Mucosa of stomach (tissue), 1 donor: ENCODE measurements at regions not wholly inside any gene's neighbourhood (a gene's known extent, or its start where the extent isn't known, plus 50 kb on each side); places are given as distances from the start of the nearest gene placed in this dataset.

Experiments
- H3K27me3 ChIP-seq: one replicate; pipeline ENCODE4 v1.7.0; 2013; ENCODE audit warnings: mild to moderate bottlenecking, low read length; ENCODE audit not compliant: control insufficient read depth, insufficient read depth
- H3K36me3 ChIP-seq: one replicate; pipeline ENCODE4 v1.7.0; 2013; ENCODE audit warnings: low read length; ENCODE audit not compliant: control insufficient read depth, insufficient read depth
- H3K4me1 ChIP-seq: one replicate; pipeline ENCODE4 v1.7.0; 2013; ENCODE audit warnings: mild to moderate bottlenecking, low read length; ENCODE audit not compliant: control insufficient read depth, insufficient read depth
- H3K4me3 ChIP-seq: one replicate; pipeline ENCODE4 v1.7.0; 2013; ENCODE audit warnings: low read length
- H3K9ac ChIP-seq: one replicate; pipeline ENCODE4 v1.7.0; 2013; ENCODE audit warnings: mild to moderate bottlenecking, low read length, moderate library complexity
- H3K9me3 ChIP-seq: one replicate; pipeline ENCODE4 v1.7.0; 2013; ENCODE audit warnings: mild to moderate bottlenecking, low read length, moderate library complexity; ENCODE audit not compliant: control insufficient read depth
- donor health status: Pancreatic carcinoma.

- Histone ChIP-seq H3K27me3 (no peaks in the 10 kb centered on the region), H3K9ac (no peak overlapping the region), H3K36me3 (no peaks in the 10 kb centered on the region), H3K9me3 (no peaks in the 10 kb centered on the region), H3K4me1 (no peaks in the 10 kb centered on the region), H3K4me3 (no peak overlapping the region)
These were observed 228.7 kb upstream of the ASIC2 start for GRCh38 chr17:33521784-33522183.

GRCh38 chr17:33522623-33523022, 229.5 kb upstream of the ASIC2 start:
- no peaks in the 10 kb centered on the region for H3K4me1 ChIP-seq
- no peaks in the 10 kb centered on the region for H3K9me3 ChIP-seq
- no peak overlapping the region for H3K9ac ChIP-seq
- no peak overlapping the region for H3K4me3 ChIP-seq
- H3K36me3 ChIP-seq: no peaks in the 10 kb centered on the region
- H3K27me3 ChIP-seq: no peaks in the 10 kb centered on the region

- Histone ChIP-seq H3K4me1 (no peaks in the 10 kb centered on the region), H3K27me3 (no peaks in the 10 kb centered on the region), H3K36me3 (no peaks in the 10 kb centered on the region), H3K4me3 (no peak overlapping the region), H3K9ac (no peak overlapping the region), H3K9me3 (no peaks in the 10 kb centered on the region)
These were observed 230.5 kb upstream of the ASIC2 start for GRCh38 chr17:33523577-33523981.

GRCh38 chr17:33525186-33525585, 232.1 kb upstream of the ASIC2 start:
- H3K4me3 ChIP-seq: no peak overlapping the region
- H3K27me3 ChIP-seq: no peaks in the 10 kb centered on the region
- no peaks in the 10 kb centered on the region for H3K9me3 ChIP-seq
- no peak overlapping the region for H3K9ac ChIP-seq
- H3K4me1 ChIP-seq: no peaks in the 10 kb centered on the region
- H3K36me3 ChIP-seq: no peaks in the 10 kb centered on the region

- H3K27me3 ChIP-seq: no peaks in the 10 kb centered on the region
- no peaks in the 10 kb centered on the region for H3K36me3 ChIP-seq
- H3K4me1 ChIP-seq: no peaks in the 10 kb centered on the region
- H3K9ac ChIP-seq: no peak overlapping the region
- no peak overlapping the region for H3K4me3 ChIP-seq
- no peaks in the 10 kb centered on the region for H3K9me3 ChIP-seq
These were observed 233.6 kb upstream of the ASIC2 start for GRCh38 chr17:33526717-33527116.

- no peaks in the 10 kb centered on the region for H3K36me3 ChIP-seq
- no peaks in the 10 kb centered on the region for H3K4me1 ChIP-seq
- no peaks in the 10 kb centered on the region for H3K27me3 ChIP-seq
- no peaks in the 10 kb centered on the region for H3K9me3 ChIP-seq
- H3K4me3 ChIP-seq: no peak overlapping the region
- H3K9ac ChIP-seq: no peak overlapping the region
These were observed 234.2 kb upstream of the ASIC2 start for GRCh38 chr17:33527290-33527689.

- H3K9me3 ChIP-seq: no peaks in the 10 kb centered on the region
- H3K4me3 ChIP-seq: no peak overlapping the region
- no peaks in the 10 kb centered on the region for H3K27me3 ChIP-seq
- no peaks in the 10 kb centered on the region for H3K36me3 ChIP-seq
- H3K4me1 ChIP-seq: no peaks in the 10 kb centered on the region
- no peak overlapping the region for H3K9ac ChIP-seq
These were observed 235.8 kb upstream of the ASIC2 start for GRCh38 chr17:33528846-33529245.

GRCh38 chr17:33529816-33530215, 236.7 kb upstream of the ASIC2 start:
- Histone ChIP-seq H3K4me1 (no peaks in the 10 kb centered on the region), H3K27me3 (no peaks in the 10 kb centered on the region)

GRCh38 chr17:33531311-33531710, 238.2 kb upstream of the ASIC2 start:
- Histone ChIP-seq H3K27me3 (no peaks in the 10 kb centered on the region), H3K9me3 (no peaks in the 10 kb centered on the region), H3K36me3 (no peaks in the 10 kb centered on the region), H3K4me1 (no peaks in the 10 kb centered on the region), H3K4me3 (no peak overlapping the region), H3K9ac (no peak overlapping the region)

More at GRCh38 chr17:33529816-33530215, 236.7 kb upstream of the ASIC2 start:
- Histone ChIP-seq H3K9ac (no peak overlapping the region), H3K9me3 (no peaks in the 10 kb centered on the region), H3K4me3 (no peak overlapping the region), H3K36me3 (no peaks in the 10 kb centered on the region)

- no peak overlapping the region for H3K4me3 ChIP-seq
These were observed 241.0 kb upstream of the ASIC2 start for GRCh38 chr17:33534087-33534486.

GRCh38 chr17:33545124-33545523, 252.0 kb upstream of the ASIC2 start:
- Histone ChIP-seq H3K4me3 (no peak overlapping the region), H3K27me3 (no peaks in the 10 kb centered on the region), H3K4me1 (no peaks in the 10 kb centered on the region)

More at GRCh38 chr17:33534087-33534486, 241.0 kb upstream of the ASIC2 start:
- no peaks in the 10 kb centered on the region for H3K36me3 ChIP-seq
- H3K27me3 ChIP-seq: no peaks in the 10 kb centered on the region
- no peaks in the 10 kb centered on the region for H3K9me3 ChIP-seq
- no peaks in the 10 kb centered on the region for H3K4me1 ChIP-seq
- no peak overlapping the region for H3K9ac ChIP-seq

GRCh38 chr17:33550261-33550660, 257.2 kb upstream of the ASIC2 start:
- Histone ChIP-seq H3K4me1 (no peaks in the 10 kb centered on the region), H3K9ac (no peak overlapping the region), H3K9me3 (no peaks in the 10 kb centered on the region), H3K27me3 (no peaks in the 10 kb centered on the region), H3K4me3 (no peak overlapping the region), H3K36me3 (no peaks in the 10 kb centered on the region)

More at GRCh38 chr17:33545124-33545523, 252.0 kb upstream of the ASIC2 start:
- Histone ChIP-seq H3K36me3 (no peaks in the 10 kb centered on the region), H3K9me3 (no peaks in the 10 kb centered on the region), H3K9ac (no peak overlapping the region)

- Histone ChIP-seq H3K4me3 (no peak overlapping the region), H3K27me3 (no peaks in the 10 kb centered on the region), H3K9me3 (no peaks in the 10 kb centered on the region), H3K4me1 (no peaks in the 10 kb centered on the region), H3K9ac (no peak overlapping the region), H3K36me3 (no peaks in the 10 kb centered on the region)
These were observed 258.0 kb upstream of the ASIC2 start for GRCh38 chr17:33551075-33551474.
